ENCODE measurements at regions not wholly inside any gene's neighbourhood (a gene's known extent, or its start where the extent isn't known, plus 50 kb on each side); places are given as distances from the start of the nearest gene placed in this dataset.

DNA sequence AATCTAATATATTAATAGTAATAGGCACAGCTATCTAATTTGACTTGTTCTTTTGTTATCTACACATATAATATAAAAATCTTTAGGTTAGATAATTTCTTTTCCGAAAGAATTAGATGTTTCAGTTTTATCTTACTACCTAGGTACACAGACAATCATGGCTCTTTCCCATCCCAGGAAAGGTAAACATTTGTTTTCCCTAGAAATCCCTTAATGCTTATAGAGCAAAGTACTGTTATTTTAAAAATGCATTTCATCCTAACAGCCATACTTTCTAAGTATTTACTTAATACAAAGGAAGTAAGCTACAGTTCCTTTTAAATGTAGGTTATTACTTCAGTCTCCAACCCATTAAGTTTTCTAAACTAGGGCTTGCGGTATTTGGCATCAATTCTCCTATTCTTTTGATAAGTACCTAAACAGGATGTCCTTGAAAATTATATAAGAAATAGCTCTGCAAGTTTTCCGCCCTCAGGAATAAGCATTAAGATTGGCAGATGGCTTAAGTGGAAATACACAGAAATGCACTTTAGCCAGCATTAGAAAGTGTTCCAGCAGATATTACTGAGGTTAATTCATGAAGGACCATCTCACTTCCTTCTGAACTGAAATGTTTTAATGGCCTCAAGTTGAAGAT is 616.2 kb upstream of the SPRY2 start:
- ATAC-seq (ENCODE audit: low read depth) (no peak), DNase-seq (no peak)
- TF ChIP-seq, protein P1, sequence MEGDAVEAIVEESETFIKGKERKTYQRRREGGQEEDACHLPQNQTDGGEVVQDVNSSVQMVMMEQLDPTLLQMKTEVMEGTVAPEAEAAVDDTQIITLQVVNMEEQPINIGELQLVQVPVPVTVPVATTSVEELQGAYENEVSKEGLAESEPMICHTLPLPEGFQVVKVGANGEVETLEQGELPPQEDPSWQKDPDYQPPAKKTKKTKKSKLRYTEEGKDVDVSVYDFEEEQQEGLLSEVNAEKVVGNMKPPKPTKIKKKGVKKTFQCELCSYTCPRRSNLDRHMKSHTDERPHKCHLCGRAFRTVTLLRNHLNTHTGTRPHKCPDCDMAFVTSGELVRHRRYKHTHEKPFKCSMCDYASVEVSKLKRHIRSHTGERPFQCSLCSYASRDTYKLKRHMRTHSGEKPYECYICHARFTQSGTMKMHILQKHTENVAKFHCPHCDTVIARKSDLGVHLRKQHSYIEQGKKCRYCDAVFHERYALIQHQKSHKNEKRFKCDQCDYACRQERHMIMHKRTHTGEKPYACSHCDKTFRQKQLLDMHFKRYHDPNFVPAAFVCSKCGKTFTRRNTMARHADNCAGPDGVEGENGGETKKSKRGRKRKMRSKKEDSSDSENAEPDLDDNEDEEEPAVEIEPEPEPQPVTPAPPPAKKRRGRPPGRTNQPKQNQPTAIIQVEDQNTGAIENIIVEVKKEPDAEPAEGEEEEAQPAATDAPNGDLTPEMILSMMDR (IDR thresholded peaks at IDR 0.05) = no peak
- no peak overlapping the region for H3K27ac Mint-ChIP-seq
- intact Hi-C loops (cut with micrococcal nuclease) = no loop called here
- no peaks in the 10 kb centered on the region for H3K27me3 Mint-ChIP-seq
- peaks cover 3% of the 10 kb centered on the region for H3K9me3 Mint-ChIP-seq
- ChIA-PET CTCF (no interaction called here), POLR2A (no interaction called here)
- no peaks in the 10 kb centered on the region for H3K4me1 Mint-ChIP-seq
- no peak overlapping the region for H3K4me3 Mint-ChIP-seq
- H3K36me3 Mint-ChIP-seq (ENCODE audit: low read depth) = no peaks in the 10 kb centered on the region

DNA sequence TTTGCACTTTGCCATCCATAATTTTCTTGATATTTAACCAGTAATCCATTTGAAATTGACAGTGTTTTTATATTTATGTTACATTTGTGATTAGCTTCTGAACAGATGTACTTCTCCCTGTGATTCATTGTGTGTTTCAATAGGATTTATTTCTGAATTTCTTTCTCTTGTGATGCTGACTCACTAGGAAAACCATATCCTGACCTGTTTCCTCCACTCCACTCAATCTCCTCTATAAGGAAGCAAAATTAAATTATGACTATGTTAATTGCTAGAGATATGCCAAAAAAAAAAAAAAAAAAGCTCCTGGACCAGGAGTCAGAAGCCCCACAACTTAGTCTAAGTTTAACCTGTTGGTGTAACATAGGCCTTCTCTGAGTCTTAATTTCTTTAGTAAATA is 614.6 kb upstream of the SPRY2 start:
- Mint-ChIP-seq H3K27ac (no peak overlapping the region), H3K36me3 (ENCODE audit: low read depth) (no peaks in the 10 kb centered on the region), H3K27me3 (no peaks in the 10 kb centered on the region), H3K9me3 (peaks cover 4% of the 10 kb centered on the region), H3K4me3 (no peak overlapping the region), H3K4me1 (no peaks in the 10 kb centered on the region)
- DNase-seq = no peak
- intact Hi-C loops (cut with micrococcal nuclease) = no loop called here
- no peak for ATAC-seq (ENCODE audit: low read depth)
- POLR2A ChIA-PET = no interaction called here
- TF ChIP-seq, protein P1 (IDR thresholded peaks at IDR 0.05) = no peak
- CTCF ChIA-PET = interaction anchor here (1.4 kb wide), 1 partner anchor 23 kb away, joined by 3 read pairs; no protein-coding TSS in a partner anchor

DNA sequence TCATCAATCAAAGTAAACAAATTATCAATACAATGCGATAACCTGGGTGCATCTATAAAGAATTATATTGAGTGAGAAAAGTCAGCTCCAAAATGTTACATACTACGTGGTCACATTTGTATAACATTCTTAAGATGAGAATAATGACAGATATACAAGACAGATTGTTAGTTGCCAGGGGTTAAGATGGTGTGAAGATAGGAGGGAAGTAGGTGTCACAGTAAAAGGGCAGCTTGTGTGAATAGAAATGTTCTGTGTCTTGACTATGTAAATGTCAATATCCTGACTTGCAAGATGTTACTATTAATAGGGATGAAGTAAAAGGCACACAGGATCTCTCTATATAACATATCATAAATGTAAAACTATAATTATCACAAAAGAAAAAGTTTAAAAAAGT is 611.2 kb upstream of the SPRY2 start:
- Mint-ChIP-seq H3K27ac (no peak overlapping the region), H3K4me3 (no peak overlapping the region), H3K9me3 (peaks cover 4% of the 10 kb centered on the region), H3K4me1 (no peaks in the 10 kb centered on the region), H3K36me3 (ENCODE audit: low read depth) (no peaks in the 10 kb centered on the region), H3K27me3 (no peaks in the 10 kb centered on the region)
- intact Hi-C loops (cut with micrococcal nuclease) = no loop called here
- DNase-seq = no peak
- ChIA-PET CTCF (no interaction called here), POLR2A (no interaction called here)
- TF ChIP-seq, protein P1 (IDR thresholded peaks at IDR 0.05) = no peak
- no peak for ATAC-seq (ENCODE audit: low read depth)

DNA sequence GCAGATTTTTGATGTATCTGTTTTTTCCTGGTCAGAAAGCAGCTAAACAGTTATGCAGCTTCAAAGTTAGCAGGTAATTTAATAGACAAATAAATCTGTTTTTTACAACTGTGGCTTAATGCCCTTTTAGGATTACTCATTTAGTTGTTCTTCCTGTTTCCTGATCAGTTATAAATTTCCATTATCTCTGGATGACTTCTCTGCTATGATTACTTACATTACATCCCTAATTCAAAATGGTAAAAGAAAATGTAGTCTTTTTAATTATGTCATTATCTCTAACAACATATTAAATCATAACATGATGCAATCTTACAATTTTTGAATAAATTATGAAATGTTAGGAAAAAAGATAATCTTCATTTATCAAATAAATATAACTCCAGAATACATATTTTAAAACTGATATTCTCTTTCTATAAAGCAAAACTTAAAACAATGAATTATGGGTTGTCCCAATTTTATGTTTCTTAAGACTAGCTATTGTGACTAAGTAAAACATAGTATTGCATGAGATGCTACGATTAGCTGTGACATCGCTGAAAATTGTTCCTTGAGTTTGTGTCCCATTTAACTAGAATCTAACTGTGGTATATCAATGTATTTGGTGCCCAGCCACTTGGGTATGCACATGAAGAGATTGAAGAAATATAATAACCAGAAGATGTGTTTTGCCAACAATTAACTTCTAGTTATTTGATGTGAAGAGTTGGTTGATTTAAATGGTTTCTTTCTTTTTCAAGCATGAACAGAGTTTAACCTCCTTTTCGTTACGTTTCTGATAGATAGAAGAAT is 605.3 kb upstream of the SPRY2 start:
- H3K36me3 Mint-ChIP-seq (ENCODE audit: low read depth) = no peaks in the 10 kb centered on the region
- TF ChIP-seq, protein P1 (IDR thresholded peaks at IDR 0.05) = no peak
- peaks cover 4% of the 10 kb centered on the region for H3K9me3 Mint-ChIP-seq
- intact Hi-C loops (cut with micrococcal nuclease) = no loop called here
- CTCF ChIA-PET = no interaction called here
- H3K4me1 Mint-ChIP-seq = no peaks in the 10 kb centered on the region
- H3K4me3 Mint-ChIP-seq = no peak overlapping the region
- POLR2A ChIA-PET = no interaction called here
- H3K27ac Mint-ChIP-seq = no peak overlapping the region
- no peak for ATAC-seq (ENCODE audit: low read depth)
- DNase-seq = no peak
- H3K27me3 Mint-ChIP-seq = no peaks in the 10 kb centered on the region

DNA sequence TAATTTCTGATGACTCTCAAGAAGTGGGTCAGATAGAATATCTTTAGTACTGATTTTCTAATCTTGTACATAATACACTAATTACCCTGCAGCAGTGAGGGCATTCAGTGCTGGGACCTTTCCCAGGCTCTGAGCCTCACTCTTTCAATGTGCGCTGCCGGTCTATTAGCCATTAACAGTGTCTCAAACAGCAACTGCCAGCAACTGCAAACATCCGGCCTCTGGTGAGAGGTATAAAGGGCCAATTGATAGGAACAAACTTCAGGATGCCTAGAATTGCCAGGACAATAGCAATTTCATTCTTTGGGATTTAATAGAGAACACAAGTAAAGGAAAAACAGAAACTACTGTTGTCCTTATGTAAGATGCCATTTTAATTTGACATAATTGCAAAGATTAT is 604.4 kb upstream of the SPRY2 start:
- no peaks in the 10 kb centered on the region for H3K27me3 Mint-ChIP-seq
- peaks cover 4% of the 10 kb centered on the region for H3K9me3 Mint-ChIP-seq
- TF ChIP-seq, protein P1 (IDR thresholded peaks at IDR 0.05) = no peak

More for the DNA sequence above, 604.4 kb upstream of the SPRY2 start:
- no peak overlapping the region for H3K27ac Mint-ChIP-seq
- H3K36me3 Mint-ChIP-seq (ENCODE audit: low read depth) = no peaks in the 10 kb centered on the region
- H3K4me1 Mint-ChIP-seq = no peaks in the 10 kb centered on the region
- ATAC-seq (ENCODE audit: low read depth) (no peak), DNase-seq (no peak)
- H3K4me3 Mint-ChIP-seq = no peak overlapping the region
- intact Hi-C loops (cut with micrococcal nuclease) = no loop called here
- ChIA-PET POLR2A (no interaction called here), CTCF (no interaction called here)
